Mucosa of rectum (tissue), 2 donors: ENCODE measurements at regions not wholly inside any gene's neighbourhood (a gene's known extent, or its start where the extent isn't known, plus 50 kb on each side); places are given as distances from the start of the nearest gene placed in this dataset.

Experiments
- H3K27ac ChIP-seq, 2 donors: one replicate each; pipeline ENCODE4 v1.7.0; 2013; ENCODE audit warnings: inconsistent platforms in 2 of 2, low read depth in 2 of 2, low read length in 2 of 2
- H3K27me3 ChIP-seq, 2 donors: one replicate each; pipeline ENCODE4 v1.7.0; 2013; ENCODE audit warnings: low read length in 2 of 2; ENCODE audit not compliant: control insufficient read depth in 2 of 2, insufficient read depth in 2 of 2
- H3K36me3 ChIP-seq, 2 donors: one replicate each; pipeline ENCODE4 v1.7.0; 2013; ENCODE audit warnings: low read length in 2 of 2; ENCODE audit not compliant: control insufficient read depth in 2 of 2, insufficient read depth in 2 of 2
- H3K4me1 ChIP-seq, 2 donors: one replicate each; pipeline ENCODE4 v1.7.0; 2013; ENCODE audit warnings: low read length in 2 of 2, mild to moderate bottlenecking in 1 of 2; ENCODE audit not compliant: control insufficient read depth in 2 of 2, insufficient read depth in 2 of 2
- H3K4me3 ChIP-seq, 2 donors: one replicate each; pipeline ENCODE4 v1.7.0; 2013; ENCODE audit warnings: low read length in 2 of 2
- H3K9ac ChIP-seq, 2 donors: one replicate each; pipeline ENCODE4 v1.7.0; 2013; ENCODE audit warnings: low read length in 2 of 2, low read depth in 1 of 2, mild to moderate bottlenecking in 1 of 2
- H3K9me3 ChIP-seq, 2 donors: one replicate each; pipeline ENCODE4 v1.7.0; 2013; ENCODE audit warnings: low read length in 2 of 2; ENCODE audit not compliant: control insufficient read depth in 2 of 2
- donor health status: healthy.
- donor health status: Normal muscosa, but diverticular disease.

GRCh38 chr17:71213936-71214335 is 906.9 kb upstream of the SOX9 start:
- Histone ChIP-seq H3K27me3 (no peaks in the 10 kb centered on the region), H3K36me3 (no peaks in the 10 kb centered on the region), H3K27ac (no peak overlapping the region), H3K9me3 (no peaks in the 10 kb centered on the region), H3K4me3 (no peak overlapping the region), H3K4me1 (no peaks in the 10 kb centered on the region), H3K9ac (no peak overlapping the region)

- H3K27ac ChIP-seq, result no peak overlapping the region
- no peaks in the 10 kb centered on the region for H3K4me1 ChIP-seq
- H3K9me3 ChIP-seq, result no peaks in the 10 kb centered on the region
- H3K36me3 ChIP-seq, result no peaks in the 10 kb centered on the region
- no peak overlapping the region for H3K4me3 ChIP-seq
- H3K9ac ChIP-seq, result no peak overlapping the region
- H3K27me3 ChIP-seq, result no peaks in the 10 kb centered on the region
Observed at GRCh38 chr17:71217769-71218168, 903.1 kb upstream of the SOX9 start.

DNA sequence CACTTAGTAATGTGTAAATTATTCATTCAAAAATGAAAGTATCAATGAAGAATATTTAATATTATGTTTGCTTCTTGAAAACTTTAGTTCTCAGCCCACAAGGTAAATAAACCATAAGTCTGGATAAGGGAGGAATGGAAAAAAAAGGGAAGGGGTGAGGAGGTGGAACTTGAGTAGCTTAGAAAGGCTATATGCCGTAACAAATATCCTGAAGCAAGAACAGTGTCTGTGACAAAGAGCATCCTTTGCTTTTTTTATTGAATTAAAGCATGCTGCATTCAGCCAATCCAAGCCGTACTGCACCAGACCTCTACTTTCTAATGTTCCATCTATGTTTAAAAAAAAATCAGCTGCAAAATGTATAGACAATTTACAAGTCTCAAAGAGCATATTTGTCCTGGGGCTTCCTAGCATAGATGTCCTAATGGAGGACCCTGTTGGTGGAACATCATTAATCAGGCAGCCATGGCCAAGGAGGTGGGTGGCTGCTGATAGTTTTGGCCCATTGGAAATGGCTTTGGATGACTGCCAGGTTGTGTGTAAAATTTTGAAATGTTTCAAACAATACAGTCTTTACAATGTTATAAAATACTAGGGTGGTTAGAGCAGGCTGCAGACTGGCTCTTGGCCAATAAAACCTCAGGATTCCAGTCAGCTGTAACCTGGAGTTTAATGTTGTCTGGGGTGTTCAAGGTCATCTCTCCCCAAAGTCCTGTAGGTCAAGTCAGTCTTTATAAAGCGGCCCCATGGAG is 895.8 kb upstream of the SOX9 start:
- Histone ChIP-seq H3K27me3 (no peaks in the 10 kb centered on the region), H3K4me3 (no peak overlapping the region), H3K9me3 (no peaks in the 10 kb centered on the region), H3K9ac (no peak overlapping the region), H3K36me3 (no peaks in the 10 kb centered on the region), H3K27ac (no peak overlapping the region), H3K4me1 (no peaks in the 10 kb centered on the region)

DNA sequence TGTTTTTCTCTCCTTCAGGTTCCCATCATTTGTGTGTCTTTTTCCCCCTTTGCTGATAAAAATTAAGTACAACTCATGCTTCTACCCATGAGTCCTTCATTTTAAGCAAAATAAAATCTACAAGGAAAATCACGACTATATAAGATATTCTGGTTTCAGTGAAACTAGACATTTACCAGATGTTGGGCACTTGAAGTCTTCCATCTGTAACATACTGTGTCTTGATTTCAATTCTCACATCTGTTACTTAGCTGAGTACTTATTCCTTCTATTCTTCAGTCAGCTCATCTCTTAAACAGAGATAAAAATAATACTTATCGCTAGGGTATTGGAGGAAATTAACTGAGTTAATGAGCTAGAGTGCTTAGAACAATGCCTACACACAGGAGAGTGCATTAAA is 893.0 kb upstream of the SOX9 start:
- no peak overlapping the region for H3K9ac ChIP-seq
- H3K4me1 ChIP-seq, result no peaks in the 10 kb centered on the region
- H3K27me3 ChIP-seq, result no peaks in the 10 kb centered on the region
- H3K36me3 ChIP-seq, result no peaks in the 10 kb centered on the region
- no peak overlapping the region for H3K27ac ChIP-seq
- no peaks in the 10 kb centered on the region for H3K9me3 ChIP-seq
- H3K4me3 ChIP-seq, result no peak overlapping the region

- Histone ChIP-seq H3K9ac (no peak overlapping the region), H3K27me3 (no peaks in the 10 kb centered on the region), H3K4me3 (no peak overlapping the region), H3K9me3 (no peaks in the 10 kb centered on the region), H3K27ac (no peak overlapping the region), H3K36me3 (no peaks in the 10 kb centered on the region), H3K4me1 (no peaks in the 10 kb centered on the region)
Observed at GRCh38 chr17:71229070-71229469, 891.8 kb upstream of the SOX9 start.

GRCh38 chr17:71232801-71233559 is 887.8 kb upstream of the SOX9 start:
- Histone ChIP-seq H3K4me1 (no peaks in the 10 kb centered on the region), H3K9ac (no peak overlapping the region), H3K9me3 (no peaks in the 10 kb centered on the region), H3K27ac (no peak overlapping the region), H3K27me3 (no peaks in the 10 kb centered on the region), H3K36me3 (no peaks in the 10 kb centered on the region), H3K4me3 (no peak overlapping the region)

DNA sequence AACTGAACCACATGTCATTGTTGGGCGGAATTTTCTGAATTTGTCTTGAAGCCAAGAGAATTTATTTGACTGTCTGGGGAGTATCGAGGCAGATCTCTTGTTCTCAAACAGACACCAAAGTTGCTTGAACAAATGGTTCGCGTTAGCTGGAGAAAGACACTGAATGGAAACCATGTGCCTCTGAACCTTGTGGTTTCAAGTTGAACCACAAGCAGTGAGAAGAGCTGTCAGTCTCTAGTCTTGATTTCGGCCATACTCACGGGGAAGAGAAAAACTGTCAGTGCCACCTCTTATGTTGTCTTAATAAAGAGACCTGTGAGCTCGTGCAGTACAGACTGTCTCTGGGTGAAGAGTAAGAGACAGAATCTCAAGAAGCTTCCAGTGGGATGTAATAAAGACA is 886.5 kb upstream of the SOX9 start:
- Histone ChIP-seq H3K4me1 (no peaks in the 10 kb centered on the region), H3K9ac (no peak overlapping the region), H3K36me3 (no peaks in the 10 kb centered on the region), H3K27me3 (no peaks in the 10 kb centered on the region), H3K27ac (no peak overlapping the region), H3K4me3 (no peak overlapping the region), H3K9me3 (no peaks in the 10 kb centered on the region)

GRCh38 chr17:71237903-71238538 is 882.8 kb upstream of the SOX9 start:
- no peaks in the 10 kb centered on the region for H3K27me3 ChIP-seq
- no peaks in the 10 kb centered on the region for H3K36me3 ChIP-seq
- H3K9me3 ChIP-seq, result no peaks in the 10 kb centered on the region
- no peak overlapping the region for H3K9ac ChIP-seq
- H3K4me1 ChIP-seq, result no peaks in the 10 kb centered on the region
- no peak overlapping the region for H3K27ac ChIP-seq
- H3K4me3 ChIP-seq, result no peak overlapping the region

DNA sequence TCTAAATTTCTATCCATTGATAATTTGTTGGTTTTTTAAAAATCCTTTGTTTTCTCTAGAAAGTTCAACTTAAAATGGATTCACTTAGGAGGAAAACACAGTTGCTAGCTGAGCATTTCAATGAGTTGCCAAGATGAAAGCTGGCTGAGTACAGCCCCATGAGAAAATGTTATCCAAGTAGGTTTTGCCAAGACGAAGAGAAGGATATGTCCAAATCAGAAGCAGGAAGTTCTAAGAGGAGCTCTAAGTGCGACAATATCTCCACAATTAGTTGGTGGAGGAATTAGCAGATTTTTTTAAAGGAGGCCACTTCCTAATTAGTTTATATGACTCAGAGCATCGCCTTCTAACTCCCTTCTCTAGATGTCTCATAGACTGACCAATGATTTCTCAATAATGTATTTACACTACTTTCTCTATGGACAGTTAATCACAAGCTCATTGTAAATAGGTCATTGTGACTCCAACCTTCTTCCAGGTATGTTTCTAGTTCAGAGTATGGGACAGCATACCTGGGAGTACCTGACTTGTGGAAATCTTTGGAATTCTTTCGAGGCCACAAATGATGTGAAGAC is 873.3 kb upstream of the SOX9 start:
- H3K36me3 ChIP-seq, result no peaks in the 10 kb centered on the region
- no peaks in the 10 kb centered on the region for H3K4me1 ChIP-seq
- no peak overlapping the region for H3K27ac ChIP-seq
- H3K9me3 ChIP-seq, result no peaks in the 10 kb centered on the region
- H3K9ac ChIP-seq, result no peak overlapping the region
- H3K4me3 ChIP-seq, result no peak overlapping the region
- H3K27me3 ChIP-seq, result no peaks in the 10 kb centered on the region

DNA sequence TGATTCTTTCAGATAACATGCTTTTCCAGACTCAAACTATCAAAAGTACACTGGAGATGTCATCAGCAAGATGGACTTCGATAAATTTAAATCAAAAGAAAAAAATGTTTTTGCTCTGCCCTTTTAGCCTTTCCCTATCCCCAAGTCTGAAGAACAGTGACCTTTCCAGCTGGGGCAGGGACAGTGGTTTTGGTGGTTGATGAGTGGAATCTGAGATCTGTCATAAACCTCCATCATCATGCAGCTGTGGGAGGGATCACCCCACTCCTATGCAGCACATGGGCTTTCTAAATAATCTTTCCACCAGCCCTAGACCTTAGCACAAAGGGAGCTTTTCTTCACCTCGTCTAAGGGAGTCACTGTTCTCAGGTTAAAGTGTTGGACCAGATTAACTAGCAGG is 869.5 kb upstream of the SOX9 start:
- H3K27me3 ChIP-seq, result peaks cover 0 to 3% of the 10 kb centered on the region in 2 donors
- no peak overlapping the region for H3K27ac ChIP-seq
- H3K9me3 ChIP-seq, result no peaks in the 10 kb centered on the region
- H3K9ac ChIP-seq, result no peak overlapping the region
- H3K36me3 ChIP-seq, result no peaks in the 10 kb centered on the region
- no peaks in the 10 kb centered on the region for H3K4me1 ChIP-seq
- no peak overlapping the region for H3K4me3 ChIP-seq
